Activated CD8-positive, alpha-beta memory T cell treated with anti-CD3 and anti-CD28 coated beads for 36 hours (primary cell): ENCODE measurements at regions not wholly inside any gene's neighbourhood (a gene's known extent, or its start where the extent isn't known, plus 50 kb on each side); places are given as distances from the start of the nearest gene placed in this dataset.

Experiments
- CTCF ChIA-PET: fragments of 350-600 bp; sonication (Branson Sonifier 250); formaldehyde crosslinking; loops from one replicate; lab custom pipeline; 2021; ENCODE audit warnings: antibody characterized with exemption; lab: Charles Lee
- POLR2A ChIA-PET: fragments of 350-600 bp; sonication (Branson Sonifier 250); formaldehyde crosslinking; loops from one replicate; lab custom pipeline; 2021; ENCODE audit warnings: antibody characterized with exemption; lab: Charles Lee

DNA sequence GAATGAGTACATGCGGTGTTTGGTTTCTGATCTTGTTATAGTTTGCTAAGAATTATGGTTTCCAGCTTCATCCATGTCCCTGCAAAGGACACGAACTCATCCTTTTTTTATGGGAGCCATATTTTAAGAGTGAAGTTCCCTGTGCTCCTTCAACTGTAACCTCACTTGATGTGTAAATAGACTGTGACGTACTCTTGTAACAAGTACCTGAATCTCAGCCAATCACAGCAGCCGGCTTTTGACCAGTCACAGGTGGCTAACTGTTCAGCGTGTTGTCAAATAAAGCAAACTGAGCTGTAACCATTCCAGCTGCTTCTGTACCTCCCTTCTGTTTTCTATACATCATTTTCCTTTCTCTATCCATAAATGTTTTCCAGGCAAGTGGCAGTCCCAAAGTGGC lies 774.3 kb upstream of the HS6ST1 start:
- ChIA-PET POLR2A (no interaction called here), CTCF (no interaction called here)

DNA sequence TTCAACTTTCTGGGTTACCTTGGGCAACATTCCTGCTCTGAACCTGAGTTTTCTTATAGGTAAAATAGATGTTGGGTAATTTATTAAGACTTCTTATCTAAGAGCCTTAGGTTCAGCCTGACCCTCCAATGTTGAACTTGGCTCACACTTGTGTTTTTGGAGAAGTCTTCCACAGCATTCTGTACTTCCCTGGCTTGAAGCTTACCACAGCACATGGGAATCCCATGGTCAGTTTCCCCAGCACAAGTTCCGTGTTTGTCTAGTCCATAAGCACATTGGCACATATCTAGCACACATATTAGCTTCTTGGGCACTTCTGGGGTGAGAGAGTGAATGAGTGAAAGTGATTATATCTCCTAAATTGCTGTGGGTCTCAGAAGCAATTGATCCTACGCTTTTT lies 782.5 kb upstream of the HS6ST1 start:
- POLR2A ChIA-PET = no interaction called here
- CTCF ChIA-PET = no interaction called here

DNA sequence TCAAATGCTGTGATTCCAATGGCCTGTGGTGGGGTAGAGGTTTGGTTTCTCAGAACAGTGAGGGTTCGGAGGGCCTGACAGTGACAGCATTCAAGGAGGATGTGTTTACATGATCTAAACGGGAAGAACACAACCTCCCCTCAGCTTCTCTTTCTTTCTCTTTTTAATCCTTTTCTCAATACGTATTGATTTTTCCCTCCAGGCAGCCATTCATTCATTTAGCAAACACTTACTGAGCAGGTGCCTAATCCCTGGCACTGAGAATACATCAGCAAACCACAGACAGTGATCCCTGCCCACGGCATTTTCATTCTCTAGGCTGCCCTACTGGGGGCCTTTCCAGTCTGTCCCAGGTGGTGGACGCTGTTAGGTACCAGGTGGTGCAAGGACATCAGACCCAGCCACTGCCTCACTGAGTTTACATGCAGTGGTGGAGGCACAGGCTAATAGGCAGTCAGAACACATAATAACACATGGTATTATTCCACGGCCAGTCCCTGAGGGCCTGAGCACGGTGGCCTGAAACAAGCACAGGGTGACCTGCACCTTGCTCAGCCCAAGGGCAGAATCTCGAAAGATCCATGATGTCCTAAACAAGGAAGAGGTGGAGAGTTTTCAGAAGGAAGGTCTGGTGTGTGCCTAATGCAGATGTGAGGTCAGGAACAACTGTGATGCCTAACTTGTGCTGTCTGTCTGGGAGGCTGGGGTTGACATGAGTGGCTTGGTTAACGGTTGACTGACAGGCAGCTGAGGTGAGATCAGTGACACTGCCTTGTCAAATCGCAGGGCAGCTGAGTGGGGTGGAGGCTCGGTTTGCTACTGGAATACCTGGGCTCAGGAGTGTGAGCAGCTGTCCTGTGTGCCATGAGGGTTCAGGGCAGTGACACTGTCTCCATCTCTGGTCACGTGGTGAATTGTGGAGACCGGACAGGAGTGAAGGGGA lies 785.5 kb upstream of the HS6ST1 start:
- ChIA-PET CTCF (no interaction called here), POLR2A (no interaction called here)

DNA sequence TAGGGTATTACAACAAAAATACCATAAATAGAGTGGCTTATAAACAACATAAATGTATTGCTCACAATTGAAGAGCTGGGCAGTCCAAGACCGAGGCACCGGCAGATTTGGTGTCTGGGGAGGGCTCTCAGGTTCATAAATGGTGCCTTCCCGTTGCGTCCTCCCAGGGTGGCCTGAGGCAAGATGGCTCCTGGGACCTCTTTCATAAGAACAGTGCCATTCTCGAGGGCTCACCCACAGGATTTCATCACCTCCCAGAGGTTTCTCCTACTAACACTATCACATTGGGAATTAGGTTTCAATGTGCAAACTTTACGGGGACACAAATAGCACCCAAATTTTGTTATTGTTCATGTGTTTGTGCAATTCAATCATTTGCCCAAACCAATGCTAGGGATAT lies 793.5 kb upstream of the HS6ST1 start:
- CTCF ChIA-PET = no interaction called here
- POLR2A ChIA-PET = no interaction called here

DNA sequence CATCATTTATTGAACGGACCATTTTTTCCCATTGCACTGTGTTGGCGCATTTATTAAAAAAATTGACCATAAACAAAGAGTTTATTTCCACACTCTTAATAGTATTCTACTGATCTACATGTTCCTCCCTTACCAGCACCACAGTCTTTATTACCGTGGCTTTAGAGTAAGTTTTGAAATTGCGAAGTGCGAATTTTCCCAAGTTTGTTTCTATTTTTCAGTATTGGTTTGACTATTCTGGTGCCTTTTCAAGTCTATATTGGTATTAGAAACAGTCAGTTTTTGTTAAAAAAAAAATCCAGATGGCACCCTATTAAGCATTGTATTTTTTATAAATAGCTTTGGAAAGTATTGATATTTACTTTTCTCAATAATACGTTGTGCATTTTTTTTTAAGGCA lies 795.1 kb upstream of the HS6ST1 start:
- CTCF ChIA-PET = no interaction called here

DNA sequence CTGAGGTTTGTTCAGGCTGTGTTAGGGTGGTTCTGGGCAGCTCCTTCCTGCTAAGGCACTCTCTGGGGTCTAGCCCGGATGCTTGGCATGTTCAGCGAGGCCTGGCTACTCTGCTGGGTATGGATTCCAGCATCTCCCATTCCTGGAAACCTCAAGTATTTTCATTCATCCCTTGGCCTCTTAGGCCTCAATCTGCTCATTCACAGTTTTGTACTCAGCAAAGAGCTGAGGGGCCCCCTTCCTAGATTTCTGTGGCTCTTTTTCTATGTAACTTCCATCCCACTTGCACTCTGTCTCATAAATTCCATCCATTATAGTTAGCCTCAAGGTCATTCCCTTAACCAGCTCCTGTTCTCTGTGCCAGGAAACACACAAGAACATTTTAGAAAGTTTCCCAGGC lies 798.8 kb upstream of the HS6ST1 start:
- ChIA-PET POLR2A (no interaction called here), CTCF (no interaction called here)

More for the DNA sequence above, 795.1 kb upstream of the HS6ST1 start:
- POLR2A ChIA-PET = no interaction called here

DNA sequence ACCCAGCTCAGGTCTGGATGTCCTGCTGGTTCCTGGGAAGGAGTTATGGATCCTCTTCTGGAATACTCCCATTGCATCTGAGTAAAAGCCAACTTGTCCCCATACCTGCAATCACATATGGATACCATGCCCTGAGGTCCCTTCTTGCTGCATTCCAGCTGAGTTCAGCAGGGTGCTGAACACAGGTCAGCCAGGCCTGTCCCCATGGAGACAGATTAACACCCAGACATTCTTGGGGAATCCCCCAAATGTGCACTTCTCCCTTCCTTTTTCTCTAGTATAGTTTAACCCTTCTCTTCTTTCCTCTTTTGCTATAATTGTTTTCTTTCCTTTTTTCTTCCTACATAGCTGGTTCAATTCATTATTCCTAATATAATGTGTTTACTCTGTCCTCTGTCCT lies 799.6 kb upstream of the HS6ST1 start:
- ChIA-PET POLR2A (no interaction called here), CTCF (no interaction called here)

DNA sequence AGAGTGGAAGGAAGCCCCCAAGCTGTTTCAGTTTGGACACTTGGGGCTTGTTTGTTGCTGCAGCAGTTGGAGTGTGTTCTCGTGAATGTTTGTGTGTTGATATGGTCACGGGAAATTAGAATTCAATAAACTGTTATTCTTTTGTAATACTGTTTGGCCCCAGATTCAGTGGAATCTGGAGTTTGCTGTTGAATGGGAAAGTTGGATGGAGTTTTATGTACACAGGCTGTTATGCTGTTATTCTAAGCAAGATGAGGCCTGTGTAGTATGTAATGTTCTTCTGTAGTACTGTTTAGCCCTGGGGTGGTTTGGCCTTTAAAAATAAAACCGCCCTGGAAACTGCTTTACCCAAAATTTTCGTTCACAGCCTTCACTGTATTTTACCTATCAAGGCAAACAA lies 810.4 kb upstream of the HS6ST1 start:
- POLR2A ChIA-PET = no interaction called here
- CTCF ChIA-PET = no interaction called here

DNA sequence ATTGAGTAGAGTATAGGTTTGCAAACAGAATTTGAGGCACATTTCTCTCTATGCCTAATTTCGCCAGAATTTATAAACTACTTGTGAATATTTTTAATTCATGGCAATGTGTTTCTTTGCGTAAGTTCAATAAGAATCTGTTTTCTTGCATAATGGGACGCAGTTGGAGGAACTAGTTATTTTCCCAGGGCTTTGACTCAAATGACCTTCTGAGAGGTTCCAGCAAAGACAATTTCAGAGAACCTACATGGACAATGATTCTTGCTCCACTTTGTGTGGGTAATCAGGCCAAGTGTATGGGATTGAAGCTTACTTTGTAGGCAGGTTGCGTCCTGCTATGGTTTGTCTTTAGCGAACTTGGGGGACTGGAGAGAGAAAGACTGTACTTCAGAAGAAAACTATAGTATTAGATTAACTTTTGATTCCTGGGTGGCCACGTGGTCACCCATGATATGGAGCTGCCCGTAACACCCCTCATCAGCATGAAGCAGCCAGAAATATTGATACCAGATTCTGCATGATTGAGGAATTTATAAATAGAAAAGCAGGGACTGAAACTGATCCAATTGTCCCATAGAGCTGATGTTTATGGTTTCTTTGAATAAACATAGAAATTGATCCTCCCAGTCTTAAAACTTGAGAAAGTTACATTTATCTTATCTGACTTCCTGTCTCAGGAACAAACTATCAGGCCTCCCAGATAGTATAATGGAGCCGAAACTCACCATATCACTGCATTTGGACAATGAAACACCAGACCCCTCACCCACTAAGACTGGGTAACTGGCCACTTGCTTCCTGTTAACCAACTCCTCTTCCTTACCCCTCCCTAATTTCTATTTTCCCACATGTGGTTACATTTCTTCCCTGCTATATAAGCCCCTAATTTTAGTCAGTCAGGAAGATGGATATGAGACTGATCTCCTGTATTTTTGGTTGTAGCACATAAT lies 815.3 kb upstream of the HS6ST1 start:
- ChIA-PET CTCF (no interaction called here), POLR2A (no interaction called here)

DNA sequence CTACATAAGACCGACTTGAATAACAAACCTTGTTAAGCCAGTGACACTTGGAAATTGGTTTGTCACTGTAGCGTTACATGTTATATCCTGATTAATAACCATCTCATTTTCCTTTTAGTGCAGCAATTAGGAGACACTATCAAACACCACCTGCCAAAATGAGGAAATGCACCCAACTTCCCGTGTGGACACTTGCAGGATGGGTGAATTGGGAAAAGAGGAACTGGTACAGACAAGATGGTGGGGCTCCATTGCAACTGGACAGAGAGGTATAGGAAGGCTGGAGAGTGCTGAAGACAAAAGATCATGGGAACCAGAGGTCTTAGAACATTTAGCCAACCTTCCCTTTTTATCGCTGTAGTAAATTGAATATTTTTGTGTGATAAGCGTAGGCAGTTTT lies 816.3 kb upstream of the HS6ST1 start:
- ChIA-PET CTCF (no interaction called here), POLR2A (no interaction called here)

DNA sequence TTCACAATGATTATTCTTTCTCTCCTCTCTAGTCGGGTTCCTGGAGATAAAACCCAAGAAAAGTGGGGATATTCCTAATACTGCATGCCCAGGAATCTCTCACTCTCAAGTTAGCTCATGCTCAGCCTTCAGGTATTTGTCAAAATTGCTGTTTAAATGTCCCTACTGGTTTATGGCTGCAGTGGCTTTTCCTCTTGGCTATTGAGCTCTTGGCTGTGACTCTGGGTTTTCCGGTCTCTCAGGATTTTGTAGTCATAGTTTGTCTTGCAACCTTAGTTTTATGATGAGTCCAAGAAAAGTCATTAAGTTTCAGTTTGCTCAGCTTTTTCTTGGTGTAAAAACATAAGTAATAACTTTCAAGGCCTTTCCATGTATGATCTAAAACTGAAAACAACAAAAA lies 820.7 kb upstream of the HS6ST1 start:
- ChIA-PET POLR2A (no interaction called here), CTCF (no interaction called here)

DNA sequence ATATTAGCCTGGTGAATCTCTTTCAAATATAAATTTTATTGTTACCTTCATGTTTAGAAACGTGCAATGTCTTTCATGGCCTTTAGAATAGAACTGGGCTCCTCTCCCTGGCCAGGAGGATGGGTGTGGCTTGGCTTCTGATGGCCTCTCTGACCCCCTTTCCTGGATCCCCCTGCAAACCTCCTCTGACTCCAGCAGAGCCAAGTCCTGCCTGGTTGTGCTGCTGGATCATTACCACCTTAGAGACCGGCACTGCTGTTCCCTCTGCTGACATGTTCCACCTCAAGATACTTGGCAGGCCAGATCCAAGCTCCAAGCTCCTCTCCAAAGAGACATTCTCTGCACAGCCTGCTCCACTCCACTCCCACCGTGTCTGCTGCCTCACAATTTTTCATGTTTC lies 823.8 kb upstream of the HS6ST1 start:
- ChIA-PET CTCF (no interaction called here), POLR2A (no interaction called here)

DNA sequence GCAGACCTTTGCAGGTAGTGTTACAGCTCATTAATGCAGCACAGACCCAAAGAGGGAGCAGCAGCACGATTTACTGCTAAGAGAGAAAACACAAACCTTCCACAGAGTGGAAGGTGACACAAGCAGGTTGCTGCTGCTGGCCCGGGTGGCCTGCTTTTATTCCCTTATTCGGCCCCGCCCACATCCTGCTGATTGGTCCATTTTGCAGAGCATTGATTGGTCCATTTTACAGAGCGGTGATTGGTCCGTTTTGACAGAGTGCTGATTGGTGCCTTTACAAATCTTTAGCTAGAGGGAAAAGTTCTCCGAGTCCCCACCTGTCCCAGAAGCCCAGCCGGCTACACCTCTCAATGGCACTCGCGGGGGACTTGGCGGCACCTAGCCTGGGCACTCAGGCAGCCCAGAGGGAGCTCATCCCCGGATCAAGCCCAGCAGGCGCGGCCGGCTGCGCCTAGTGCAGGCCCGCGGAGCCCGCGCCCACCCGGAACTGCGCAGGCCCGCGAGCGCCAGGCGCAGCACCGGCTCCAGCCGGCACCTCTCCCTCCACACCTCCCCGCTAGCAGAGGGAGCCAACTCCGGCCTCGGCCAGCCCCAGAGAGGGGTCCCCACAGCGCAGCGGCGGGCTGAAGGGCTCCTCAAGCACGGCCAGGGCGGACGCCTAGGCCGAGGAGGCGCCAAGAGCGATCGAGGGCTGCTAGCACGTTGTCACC lies 825.6 kb upstream of the HS6ST1 start:
- CTCF ChIA-PET = no interaction called here
- POLR2A ChIA-PET = no interaction called here

DNA sequence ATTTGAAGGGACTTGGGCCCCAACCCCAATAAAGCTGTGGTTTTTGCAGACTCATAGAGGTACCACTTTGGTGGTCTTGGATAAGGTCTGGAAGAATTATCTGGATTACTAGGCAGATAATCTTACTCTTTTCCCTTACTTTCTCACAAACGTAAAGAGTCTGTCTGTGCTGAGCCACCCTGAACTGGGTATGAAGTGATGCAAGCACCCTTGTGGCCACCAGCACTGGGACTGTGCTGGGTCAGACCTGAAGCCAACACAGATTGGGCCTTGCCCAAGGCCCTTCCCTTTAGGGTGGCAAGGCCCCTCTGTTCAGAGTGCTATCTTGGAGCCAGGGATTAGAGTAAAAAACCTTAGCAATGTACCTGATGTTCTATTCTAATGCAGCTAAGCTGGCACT lies 827.0 kb upstream of the RAB6C start:
- CTCF ChIA-PET = no interaction called here

DNA sequence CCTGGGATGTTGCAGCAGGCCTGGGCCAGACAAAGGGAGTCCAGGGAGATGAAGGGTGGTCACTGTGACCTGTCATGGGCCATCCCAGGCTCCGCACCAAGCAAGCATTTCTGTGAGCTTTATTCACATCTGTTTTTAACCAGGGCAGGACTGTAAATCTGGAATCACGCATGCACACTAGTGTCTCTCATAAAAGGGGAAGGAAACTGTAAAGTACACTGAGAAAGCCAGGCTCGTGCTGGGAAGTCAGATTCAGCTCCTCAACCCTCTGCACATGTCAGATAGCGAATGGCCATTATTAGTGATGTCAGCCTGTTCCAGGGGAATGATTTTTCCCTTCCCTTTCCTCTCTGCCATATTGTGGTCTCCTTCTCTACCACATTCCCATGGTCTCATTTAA lies 818.6 kb upstream of the RAB6C start:
- POLR2A ChIA-PET = no interaction called here

More for the DNA sequence above, 827.0 kb upstream of the RAB6C start:
- POLR2A ChIA-PET = no interaction called here

DNA sequence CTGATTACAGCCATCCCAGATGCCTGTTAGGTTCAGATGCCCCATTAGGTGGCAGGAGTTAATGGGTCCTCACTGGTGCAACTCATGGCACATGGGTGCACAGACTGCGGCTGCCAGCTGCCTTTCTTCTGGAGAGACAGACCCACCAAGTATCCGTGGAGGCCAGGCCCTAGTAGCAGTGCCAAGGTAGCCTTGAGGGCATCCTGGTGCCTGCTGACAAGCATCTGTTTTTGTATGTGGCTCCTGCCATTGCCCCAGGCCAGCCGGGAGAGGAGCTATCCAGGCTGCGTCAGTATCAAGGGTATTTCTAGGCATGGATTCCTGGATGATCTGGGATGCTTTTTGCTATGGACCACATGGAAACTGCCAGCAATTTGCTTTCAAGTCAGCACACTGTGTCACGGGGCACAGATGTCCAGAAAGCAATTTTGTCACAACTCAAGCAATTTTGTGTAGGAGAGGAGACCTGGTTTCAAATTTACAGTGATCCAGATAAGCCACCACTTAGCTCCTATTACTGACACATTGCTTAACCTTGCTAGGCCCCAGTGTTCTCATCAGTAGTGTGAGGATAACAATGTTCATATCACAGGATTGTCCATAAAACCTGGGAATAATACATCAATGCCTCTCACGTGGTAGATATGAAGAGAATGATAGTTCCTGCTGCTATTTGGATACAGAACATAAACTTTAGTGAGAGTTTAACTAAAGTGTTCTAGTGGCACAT lies 815.1 kb upstream of the RAB6C start:
- POLR2A ChIA-PET = no interaction called here
- CTCF ChIA-PET = no interaction called here

More for the DNA sequence above, 818.6 kb upstream of the RAB6C start:
- CTCF ChIA-PET = no interaction called here

DNA sequence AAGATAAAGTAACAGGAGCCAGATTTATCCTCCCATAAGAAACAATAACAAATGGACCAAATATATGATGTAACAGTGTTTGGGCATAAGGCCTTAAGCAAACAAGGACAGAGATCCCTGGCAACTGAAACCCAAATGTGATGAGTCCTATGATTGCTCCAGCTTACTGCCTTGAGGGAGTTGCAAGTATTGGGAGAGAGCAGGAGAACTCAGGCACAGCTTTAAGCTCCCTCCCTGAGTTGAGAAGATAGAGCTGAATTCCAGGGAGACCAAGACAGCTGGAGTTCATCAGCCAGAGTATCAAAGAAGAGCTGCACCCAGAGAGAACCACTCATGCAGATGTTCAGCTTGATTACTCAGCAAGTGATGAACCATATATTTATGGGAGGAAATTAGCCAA lies 814.5 kb upstream of the RAB6C start:
- ChIA-PET POLR2A (no interaction called here), CTCF (no interaction called here)

DNA sequence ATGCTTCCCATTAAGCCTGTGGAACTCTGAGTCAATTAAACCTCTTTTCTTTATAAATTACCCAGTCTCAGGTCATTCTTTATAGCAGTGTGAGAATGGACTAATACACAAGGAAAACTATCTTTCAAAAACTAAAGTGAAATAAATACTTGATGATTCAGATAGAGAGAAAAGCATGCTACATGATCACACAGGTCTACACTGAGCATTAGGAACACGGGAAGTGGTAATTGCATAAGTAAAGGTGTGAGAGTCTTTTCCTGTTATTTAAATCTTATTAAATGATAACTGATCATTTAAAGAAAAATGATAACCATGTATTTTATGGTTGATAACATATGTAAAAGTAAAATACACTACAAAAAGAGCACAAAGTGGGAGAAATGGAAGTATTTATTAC lies 812.0 kb upstream of the RAB6C start:
- CTCF ChIA-PET = no interaction called here

DNA sequence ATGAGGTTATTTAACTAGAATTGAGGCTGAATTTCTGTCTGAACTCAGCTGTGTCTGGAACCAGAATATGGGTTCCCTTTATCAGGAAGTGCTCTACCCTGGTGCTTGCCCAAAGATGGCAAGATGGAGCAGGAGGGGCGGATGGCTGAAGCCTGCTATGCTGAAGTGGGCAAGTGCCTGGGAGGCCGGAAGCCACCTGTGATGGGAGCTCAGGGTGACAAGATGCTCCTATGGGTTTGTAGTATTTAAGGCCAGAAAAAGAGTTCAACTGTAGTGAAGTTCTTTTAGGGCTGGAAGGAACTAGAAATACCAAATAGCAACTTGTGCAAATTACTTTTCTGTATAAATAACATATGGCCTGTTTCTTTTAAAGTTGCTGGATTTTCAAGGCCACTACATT lies 808.9 kb upstream of the RAB6C start:
- ChIA-PET POLR2A (no interaction called here), CTCF (no interaction called here)

More for the DNA sequence above, 812.0 kb upstream of the RAB6C start:
- POLR2A ChIA-PET = no interaction called here
